Lung (tissue), 11 donors: ENCODE measurements at regions not wholly inside any gene's neighbourhood (a gene's known extent, or its start where the extent isn't known, plus 50 kb on each side); places are given as distances from the start of the nearest gene placed in this dataset.

Experiments
- ATAC-seq: fragments of 200-7000 bp; cut with Tn5 transposase; one replicate; pipeline ENCODE4 v1.9.1; 2020; ENCODE audit warnings: moderate number of reproducible peaks; ENCODE audit not compliant: insufficient read depth, low FRiP score
- DNase-seq, 3 donors: peaks; one replicate each; pipeline ENCODE4 v3.0.0-alpha.2; 2013 to 2017
- H3K27ac ChIP-seq, 2 donors: one replicate each; pipeline ENCODE4 v1.5.1; 2013; ENCODE audit warnings: mild to moderate bottlenecking in 2 of 2, moderate library complexity in 2 of 2, control low read depth in 1 of 2, inconsistent platforms in 1 of 2, low read depth in 1 of 2, low read length in 1 of 2
- H3K27me3 ChIP-seq, 3 donors: one replicate each; pipeline ENCODE4 v1.5.1; 2013; ENCODE audit warnings: low read length in 2 of 3; ENCODE audit not compliant: control insufficient read depth in 3 of 3, insufficient read depth in 3 of 3
- H3K36me3 ChIP-seq, 4 donors: one replicate each; pipeline ENCODE4 v1.5.1; 2013; ENCODE audit warnings: low read length in 4 of 4, mild to moderate bottlenecking in 1 of 4, moderate library complexity in 1 of 4; ENCODE audit not compliant: control insufficient read depth in 4 of 4, insufficient read depth in 4 of 4
- H3K4me1 ChIP-seq, 5 donors: one replicate each; pipeline ENCODE4 v1.5.1; 2013; ENCODE audit warnings: low read length in 5 of 5, mild to moderate bottlenecking in 2 of 5, moderate library complexity in 1 of 5; ENCODE audit not compliant: control insufficient read depth in 5 of 5, insufficient read depth in 5 of 5
- H3K4me3 ChIP-seq: one replicate; pipeline ENCODE4 v1.5.1; 2013; ENCODE audit warnings: mild to moderate bottlenecking, control low read depth, moderate library complexity
- H3K9ac ChIP-seq, 2 donors: one replicate each; pipeline ENCODE4 v1.5.1; 2013; ENCODE audit warnings: low read length in 2 of 2, control low read depth in 1 of 2; ENCODE audit not compliant: insufficient read depth in 1 of 2
- H3K9me3 ChIP-seq, 4 donors: one replicate each; pipeline ENCODE4 v1.5.1; 2013; ENCODE audit warnings: low read length in 3 of 4, mild to moderate bottlenecking in 1 of 4, moderate library complexity in 1 of 4; ENCODE audit not compliant: control insufficient read depth in 4 of 4, insufficient read depth in 3 of 4
- WGBS, 2 donors: extraction: QIAGEN DNeasy Blood & Tissue Kit; methylation state at CpG; one replicate each; pipeline ENCODE4 v1.1.7; 2013; 5-methylcytosine and 5-hydroxymethylcytosine counted together
- TF ChIP-seq, protein P1 (sequence below): IDR thresholded peaks from 2 replicates; pipeline ENCODE4 v1.5.1; 2012; ENCODE audit warnings: mild to moderate bottlenecking; ENCODE audit errors: control extremely low read depth, extremely low read depth
- donor health status: control.
- donor health status: control.
- donor health status: Bipolar disorder and iron deficiency.
- donor health status: healthy.
- donor health status: DM: yes; HTN: yes; CAD: no.

GRCh38 chr7:69433081-69433480, 165.2 kb upstream of the AUTS2 start:
- H3K4me1 ChIP-seq = peaks cover 0 to 24% (median 14%) of the 10 kb centered on the region in 5 donors
- no peaks in the 10 kb centered on the region for H3K9me3 ChIP-seq
- TF ChIP-seq, protein P1, sequence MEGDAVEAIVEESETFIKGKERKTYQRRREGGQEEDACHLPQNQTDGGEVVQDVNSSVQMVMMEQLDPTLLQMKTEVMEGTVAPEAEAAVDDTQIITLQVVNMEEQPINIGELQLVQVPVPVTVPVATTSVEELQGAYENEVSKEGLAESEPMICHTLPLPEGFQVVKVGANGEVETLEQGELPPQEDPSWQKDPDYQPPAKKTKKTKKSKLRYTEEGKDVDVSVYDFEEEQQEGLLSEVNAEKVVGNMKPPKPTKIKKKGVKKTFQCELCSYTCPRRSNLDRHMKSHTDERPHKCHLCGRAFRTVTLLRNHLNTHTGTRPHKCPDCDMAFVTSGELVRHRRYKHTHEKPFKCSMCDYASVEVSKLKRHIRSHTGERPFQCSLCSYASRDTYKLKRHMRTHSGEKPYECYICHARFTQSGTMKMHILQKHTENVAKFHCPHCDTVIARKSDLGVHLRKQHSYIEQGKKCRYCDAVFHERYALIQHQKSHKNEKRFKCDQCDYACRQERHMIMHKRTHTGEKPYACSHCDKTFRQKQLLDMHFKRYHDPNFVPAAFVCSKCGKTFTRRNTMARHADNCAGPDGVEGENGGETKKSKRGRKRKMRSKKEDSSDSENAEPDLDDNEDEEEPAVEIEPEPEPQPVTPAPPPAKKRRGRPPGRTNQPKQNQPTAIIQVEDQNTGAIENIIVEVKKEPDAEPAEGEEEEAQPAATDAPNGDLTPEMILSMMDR = no peak
- ATAC-seq = no peak
- no peak overlapping the region for H3K4me3 ChIP-seq
- H3K27ac ChIP-seq = no peak overlapping the region
- no peak for DNase-seq
- no peaks in the 10 kb centered on the region for H3K27me3 ChIP-seq
- 53 to 69% methylated on average over 1 of the region's 1 CpG for WGBS, 2 donors
- no peak overlapping the region for H3K9ac ChIP-seq
- no peaks in the 10 kb centered on the region for H3K36me3 ChIP-seq

DNA sequence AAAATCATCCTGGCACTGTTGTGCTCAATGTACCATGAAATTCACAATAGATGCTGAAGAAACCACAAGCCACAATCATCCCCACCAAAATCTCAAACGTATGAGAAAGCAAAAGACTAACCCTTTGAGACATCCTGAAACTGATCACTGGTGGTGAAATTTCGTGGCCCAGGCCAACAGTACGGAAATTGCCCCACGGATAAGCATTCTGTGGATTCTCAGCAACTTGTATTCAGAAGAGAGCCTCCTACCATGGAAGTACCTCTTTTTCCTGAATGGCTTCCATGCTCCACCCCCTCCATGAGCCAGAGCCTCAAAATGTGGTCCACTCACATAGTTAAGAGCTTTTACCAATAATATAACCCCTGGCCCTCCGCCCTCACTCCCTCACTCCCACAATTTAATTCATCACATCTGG, 163.9 kb upstream of the AUTS2 start:
- Histone ChIP-seq H3K27ac (no peak overlapping the region), H3K36me3 (no peaks in the 10 kb centered on the region), H3K27me3 (no peaks in the 10 kb centered on the region), H3K9me3 (no peaks in the 10 kb centered on the region), H3K4me3 (no peak overlapping the region), H3K4me1 (peaks cover 0 to 30% (median 14%) of the 10 kb centered on the region in 5 donors), H3K9ac (no peak overlapping the region)
- DNase-seq = no peak
- 56 to 58% methylated on average over 5 of the region's 5 CpGs for WGBS, 2 donors
- TF ChIP-seq, protein P1 = no peak
- ATAC-seq = no peak

DNA sequence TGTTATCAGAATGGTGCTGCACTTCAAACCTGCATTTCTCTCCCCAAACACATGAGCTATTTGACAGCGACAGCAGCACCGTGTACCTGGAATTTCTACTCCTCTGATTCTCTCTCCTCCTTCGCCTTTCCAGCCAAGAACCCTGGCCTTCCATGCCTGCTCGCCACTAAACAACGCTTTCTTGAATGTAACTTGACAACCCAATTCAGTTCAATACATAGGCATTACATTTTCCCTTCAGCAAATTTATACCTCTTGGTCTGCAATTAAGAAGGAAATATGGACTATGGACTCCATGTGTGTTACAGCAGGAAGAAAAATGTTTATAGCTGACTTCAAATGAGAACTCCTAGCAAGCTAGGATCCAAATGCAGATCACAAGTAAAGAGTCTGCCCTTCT, 162.6 kb upstream of the AUTS2 start:
- no peak for ATAC-seq
- TF ChIP-seq, protein P1 = no peak
- WGBS, 2 donors = 93 to 97% methylated on average over 5 of the region's 5 CpGs
- no peaks in the 10 kb centered on the region for H3K27me3 ChIP-seq
- H3K27ac ChIP-seq = no peak overlapping the region
- no peak overlapping the region for H3K9ac ChIP-seq
- H3K36me3 ChIP-seq = no peaks in the 10 kb centered on the region
- no peak for DNase-seq
- peaks cover 0 to 17% (median 6%) of the 10 kb centered on the region in 5 donors for H3K4me1 ChIP-seq
- no peaks in the 10 kb centered on the region for H3K9me3 ChIP-seq
- no peak overlapping the region for H3K4me3 ChIP-seq

DNA sequence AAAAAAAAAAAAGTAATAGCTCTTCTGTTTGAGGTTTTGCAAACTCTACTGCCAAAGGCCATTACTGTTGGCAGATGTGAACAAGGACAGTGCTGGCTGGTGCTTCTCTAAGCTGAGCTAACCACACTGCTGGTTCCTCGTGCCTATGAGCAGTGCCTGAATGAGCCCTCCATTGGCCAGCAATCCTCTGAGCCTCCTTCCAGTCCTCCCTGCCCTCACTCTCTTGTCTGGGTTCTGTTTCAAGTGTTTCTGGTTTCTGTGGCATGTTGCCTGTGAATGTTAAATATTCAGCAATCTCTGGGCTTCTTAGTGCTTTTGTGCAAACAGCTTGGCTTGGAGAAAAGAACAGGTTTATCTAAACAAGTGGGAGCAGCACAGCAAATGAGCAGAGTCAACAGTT, 161.3 kb upstream of the AUTS2 start:
- no peak for ATAC-seq
- Histone ChIP-seq H3K9me3 (no peaks in the 10 kb centered on the region), H3K4me1 (peaks cover 0 to 8% (median 2%) of the 10 kb centered on the region in 5 donors), H3K36me3 (no peaks in the 10 kb centered on the region), H3K27ac (no peak overlapping the region), H3K27me3 (no peaks in the 10 kb centered on the region), H3K4me3 (no peak overlapping the region), H3K9ac (no peak overlapping the region)
- no peak for DNase-seq
- 13 to 49% methylated on average over 1 of the region's 1 CpG for WGBS, 2 donors
- TF ChIP-seq, protein P1 = no peak
